ENCODE measurements at regions not wholly inside any gene's neighbourhood (a gene's known extent, or its start where the extent isn't known, plus 50 kb on each side); places are given as distances from the start of the nearest gene placed in this dataset.

DNA sequence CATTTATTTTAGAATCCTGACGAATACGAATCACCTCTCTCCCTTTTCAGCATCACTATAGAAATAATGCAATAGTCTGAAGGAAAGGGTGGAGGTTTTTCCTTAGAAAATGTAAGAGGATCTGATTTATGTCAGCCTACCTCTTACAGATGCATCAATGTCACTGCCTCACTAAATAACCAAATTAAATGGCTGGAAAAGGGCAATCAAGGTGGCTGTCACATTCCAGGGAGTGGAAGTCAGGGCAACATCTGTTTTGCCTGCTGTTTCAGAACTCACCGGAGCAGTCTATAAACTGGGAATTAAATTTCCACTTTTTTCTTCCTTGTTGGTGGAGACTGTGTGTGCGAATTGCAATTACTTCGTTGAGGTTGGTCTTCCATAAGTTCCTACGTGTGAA, 299.3 kb upstream of the PDZRN3 start:
- H3K4me1 Mint-ChIP-seq (ENCODE audit: low read depth, unreplicated experiment) = no peaks in the 10 kb centered on the region
- intact Hi-C loops (cut with micrococcal nuclease; ENCODE audit: unreplicated experiment) = no loop called here
- no peak overlapping the region for H3K27ac Mint-ChIP-seq (ENCODE audit: unreplicated experiment)
- no peaks in the 10 kb centered on the region for H3K27me3 Mint-ChIP-seq (ENCODE audit: unreplicated experiment)
- H3K4me3 Mint-ChIP-seq (ENCODE audit: low read depth, unreplicated experiment) = no peak overlapping the region
- CTCF ChIA-PET = no interaction called here
- no peak for DNase-seq
- no TSS peak for BruUV-seq (replicated peaks)
- no peaks in the 10 kb centered on the region for H3K36me3 Mint-ChIP-seq (ENCODE audit: insufficient read depth, unreplicated experiment)
- TF ChIP-seq, protein P1, sequence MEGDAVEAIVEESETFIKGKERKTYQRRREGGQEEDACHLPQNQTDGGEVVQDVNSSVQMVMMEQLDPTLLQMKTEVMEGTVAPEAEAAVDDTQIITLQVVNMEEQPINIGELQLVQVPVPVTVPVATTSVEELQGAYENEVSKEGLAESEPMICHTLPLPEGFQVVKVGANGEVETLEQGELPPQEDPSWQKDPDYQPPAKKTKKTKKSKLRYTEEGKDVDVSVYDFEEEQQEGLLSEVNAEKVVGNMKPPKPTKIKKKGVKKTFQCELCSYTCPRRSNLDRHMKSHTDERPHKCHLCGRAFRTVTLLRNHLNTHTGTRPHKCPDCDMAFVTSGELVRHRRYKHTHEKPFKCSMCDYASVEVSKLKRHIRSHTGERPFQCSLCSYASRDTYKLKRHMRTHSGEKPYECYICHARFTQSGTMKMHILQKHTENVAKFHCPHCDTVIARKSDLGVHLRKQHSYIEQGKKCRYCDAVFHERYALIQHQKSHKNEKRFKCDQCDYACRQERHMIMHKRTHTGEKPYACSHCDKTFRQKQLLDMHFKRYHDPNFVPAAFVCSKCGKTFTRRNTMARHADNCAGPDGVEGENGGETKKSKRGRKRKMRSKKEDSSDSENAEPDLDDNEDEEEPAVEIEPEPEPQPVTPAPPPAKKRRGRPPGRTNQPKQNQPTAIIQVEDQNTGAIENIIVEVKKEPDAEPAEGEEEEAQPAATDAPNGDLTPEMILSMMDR (IDR thresholded peaks at IDR 0.05; ENCODE audit: unreplicated experiment) = no peak
- H3K9me3 Mint-ChIP-seq (ENCODE audit: low read depth, unreplicated experiment) = peaks cover 10% of the 10 kb centered on the region

DNA sequence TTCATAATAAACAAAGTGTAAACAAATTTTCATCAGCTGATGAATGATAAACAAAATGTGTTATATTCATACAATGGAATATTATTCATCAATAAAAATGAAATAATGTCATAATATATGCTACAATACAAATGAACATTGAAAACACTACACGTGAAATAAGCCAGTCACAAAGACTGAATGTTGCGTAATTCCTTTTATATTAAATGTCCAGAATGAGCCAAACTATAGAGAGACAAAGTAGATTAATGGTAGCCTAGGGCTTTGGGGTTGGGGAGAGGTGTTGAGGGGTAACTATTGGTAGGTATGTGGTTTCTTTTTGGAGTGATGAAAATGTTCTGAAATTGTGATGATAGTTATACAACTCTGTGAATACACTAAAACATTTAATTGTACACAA, 292.9 kb upstream of the PDZRN3 start:
- Mint-ChIP-seq H3K4me3 (ENCODE audit: low read depth, unreplicated experiment) (no peak overlapping the region), H3K27me3 (ENCODE audit: unreplicated experiment) (no peaks in the 10 kb centered on the region), H3K4me1 (ENCODE audit: low read depth, unreplicated experiment) (no peaks in the 10 kb centered on the region), H3K36me3 (ENCODE audit: insufficient read depth, unreplicated experiment) (no peaks in the 10 kb centered on the region), H3K9me3 (ENCODE audit: low read depth, unreplicated experiment) (peaks cover 2% of the 10 kb centered on the region), H3K27ac (ENCODE audit: unreplicated experiment) (no peak overlapping the region)
- intact Hi-C loops (cut with micrococcal nuclease; ENCODE audit: unreplicated experiment) = no loop called here
- CTCF ChIA-PET = no interaction called here
- TF ChIP-seq, protein P1 (IDR thresholded peaks at IDR 0.05; ENCODE audit: unreplicated experiment) = no peak
- BruUV-seq (replicated peaks) = no TSS peak
- no peak for DNase-seq

DNA sequence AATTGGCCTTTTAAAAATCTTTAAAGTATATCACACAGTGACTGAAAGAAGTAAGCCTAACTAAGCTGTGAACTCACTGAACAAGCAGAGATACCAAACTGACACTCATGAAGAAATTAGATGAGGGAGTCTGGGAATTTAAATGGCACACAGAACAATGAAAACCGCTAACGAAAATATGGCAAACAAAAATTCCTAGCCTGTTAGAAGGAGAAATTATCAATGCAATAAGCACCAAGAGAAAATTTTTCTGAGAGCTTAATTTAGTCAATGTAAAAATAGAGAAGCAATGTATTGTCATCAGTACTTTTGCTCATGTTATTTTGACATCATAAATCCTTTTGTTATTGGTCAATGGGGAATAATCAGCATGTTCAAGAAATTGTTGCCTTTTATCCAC, 291.1 kb upstream of the PDZRN3 start:
- no peaks in the 10 kb centered on the region for H3K4me1 Mint-ChIP-seq (ENCODE audit: low read depth, unreplicated experiment)
- H3K27me3 Mint-ChIP-seq (ENCODE audit: unreplicated experiment) = no peaks in the 10 kb centered on the region
- DNase-seq = no peak
- TF ChIP-seq, protein P1 (IDR thresholded peaks at IDR 0.05; ENCODE audit: unreplicated experiment) = no peak
- H3K4me3 Mint-ChIP-seq (ENCODE audit: low read depth, unreplicated experiment) = no peak overlapping the region
- H3K36me3 Mint-ChIP-seq (ENCODE audit: insufficient read depth, unreplicated experiment) = no peaks in the 10 kb centered on the region
- CTCF ChIA-PET = no interaction called here
- H3K9me3 Mint-ChIP-seq (ENCODE audit: low read depth, unreplicated experiment) = peaks cover 2% of the 10 kb centered on the region
- H3K27ac Mint-ChIP-seq (ENCODE audit: unreplicated experiment) = no peak overlapping the region
- intact Hi-C loops (cut with micrococcal nuclease; ENCODE audit: unreplicated experiment) = no loop called here
- no TSS peak for BruUV-seq (replicated peaks)

DNA sequence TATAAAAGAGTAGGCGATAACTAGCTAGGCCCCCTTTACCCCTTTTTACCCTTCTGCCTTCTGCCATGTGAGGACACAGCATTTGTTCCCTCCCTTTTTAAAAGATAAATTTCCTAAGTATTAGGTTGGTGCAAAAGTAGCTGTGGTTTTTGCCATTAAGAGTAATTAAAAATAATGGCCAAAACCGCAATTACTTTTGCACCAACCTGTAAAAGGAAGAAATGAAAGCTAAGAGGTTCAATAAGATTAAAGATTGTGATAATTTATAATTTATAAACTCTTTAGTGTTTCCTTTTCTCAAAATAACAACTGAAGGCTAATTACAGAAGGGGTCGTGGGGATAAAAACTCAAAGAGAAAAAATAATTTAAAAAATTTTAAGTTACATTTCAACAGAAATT, 283.5 kb upstream of the PDZRN3 start:
- intact Hi-C loops (cut with micrococcal nuclease; ENCODE audit: unreplicated experiment) = no loop called here
- no peak overlapping the region for H3K27ac Mint-ChIP-seq (ENCODE audit: unreplicated experiment)
- H3K9me3 Mint-ChIP-seq (ENCODE audit: low read depth, unreplicated experiment) = peaks cover 11% of the 10 kb centered on the region
- no peak overlapping the region for H3K4me3 Mint-ChIP-seq (ENCODE audit: low read depth, unreplicated experiment)
- no TSS peak for BruUV-seq (replicated peaks)
- H3K36me3 Mint-ChIP-seq (ENCODE audit: insufficient read depth, unreplicated experiment) = no peaks in the 10 kb centered on the region
- H3K27me3 Mint-ChIP-seq (ENCODE audit: unreplicated experiment) = no peaks in the 10 kb centered on the region
- CTCF ChIA-PET = no interaction called here
- DNase-seq = no peak
- no peaks in the 10 kb centered on the region for H3K4me1 Mint-ChIP-seq (ENCODE audit: low read depth, unreplicated experiment)
- TF ChIP-seq, protein P1 (IDR thresholded peaks at IDR 0.05; ENCODE audit: unreplicated experiment) = no peak

DNA sequence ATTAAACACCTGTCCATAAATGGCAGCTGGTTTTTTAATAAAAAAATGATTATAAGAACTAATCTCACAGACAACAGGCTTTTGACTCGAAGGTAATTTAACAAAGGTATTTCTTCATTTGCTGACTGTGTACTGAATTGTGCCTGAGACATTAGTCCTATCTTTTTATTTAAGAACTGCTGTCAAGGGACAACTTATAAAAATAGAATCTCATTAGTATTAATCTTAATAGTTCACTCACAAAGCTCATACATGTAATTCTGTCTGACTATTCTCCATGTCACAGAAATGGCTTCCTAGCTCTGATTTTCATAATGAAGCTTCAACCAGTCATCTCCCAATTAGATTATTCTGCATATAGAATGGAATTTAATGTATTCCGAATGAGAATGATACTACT, 276.9 kb upstream of the PDZRN3 start:
- DNase-seq = no peak
- Mint-ChIP-seq H3K4me1 (ENCODE audit: low read depth, unreplicated experiment) (no peaks in the 10 kb centered on the region), H3K36me3 (ENCODE audit: insufficient read depth, unreplicated experiment) (no peaks in the 10 kb centered on the region), H3K27me3 (ENCODE audit: unreplicated experiment) (no peaks in the 10 kb centered on the region), H3K9me3 (ENCODE audit: low read depth, unreplicated experiment) (peaks cover 10% of the 10 kb centered on the region), H3K4me3 (ENCODE audit: low read depth, unreplicated experiment) (no peak overlapping the region), H3K27ac (ENCODE audit: unreplicated experiment) (no peak overlapping the region)
- TF ChIP-seq, protein P1 (IDR thresholded peaks at IDR 0.05; ENCODE audit: unreplicated experiment) = no peak
- no TSS peak for BruUV-seq (replicated peaks)
- CTCF ChIA-PET = no interaction called here
- intact Hi-C loops (cut with micrococcal nuclease; ENCODE audit: unreplicated experiment) = no loop called here

Measured in Calu3 (cell line).